ENCODE measurements at regions not wholly inside any gene's neighbourhood (a gene's known extent, or its start where the extent isn't known, plus 50 kb on each side); places are given as distances from the start of the nearest gene placed in this dataset.

GRCh38 chr1:193767886-193768285 lies 581.5 kb upstream of the B3GALT2 start:
- CTCF ChIA-PET: no interaction called here

GRCh38 chr1:193766329-193766728 lies 579.9 kb upstream of the B3GALT2 start:
- DNase-seq (no peak), ATAC-seq (no peak)
- Mint-ChIP-seq H3K9me3 (ENCODE audit: low read depth) (no peaks in the 10 kb centered on the region), H3K36me3 (ENCODE audit: low read depth) (no peaks in the 10 kb centered on the region), H3K27me3 (no peaks in the 10 kb centered on the region), H3K4me3 (no peak overlapping the region), H3K4me1 (no peaks in the 10 kb centered on the region), H3K27ac (no peak overlapping the region)
- POLR2A ChIA-PET: no interaction called here
- intact Hi-C loops (cut with DNase I, micrococcal nuclease): no loop called here
- CTCF ChIA-PET: interaction anchor here (1.1 kb wide), 1 partner anchor 147 kb away, joined by 3 read pairs; no protein-coding TSS in a partner anchor

More at GRCh38 chr1:193767886-193768285, 581.5 kb upstream of the B3GALT2 start:
- H3K4me3 Mint-ChIP-seq: no peak overlapping the region
- POLR2A ChIA-PET: no interaction called here
- ATAC-seq (no peak), DNase-seq (no peak)
- H3K36me3 Mint-ChIP-seq (ENCODE audit: low read depth): no peaks in the 10 kb centered on the region
- no peaks in the 10 kb centered on the region for H3K4me1 Mint-ChIP-seq
- no peaks in the 10 kb centered on the region for H3K27me3 Mint-ChIP-seq
- intact Hi-C loops (cut with DNase I, micrococcal nuclease): no loop called here
- H3K27ac Mint-ChIP-seq: no peak overlapping the region
- no peaks in the 10 kb centered on the region for H3K9me3 Mint-ChIP-seq (ENCODE audit: low read depth)

- no peaks in the 10 kb centered on the region for H3K27me3 Mint-ChIP-seq
- CTCF ChIA-PET: no interaction called here
- intact Hi-C loops (cut with DNase I, micrococcal nuclease): no loop called here
- H3K4me1 Mint-ChIP-seq: no peaks in the 10 kb centered on the region
- no peak for ATAC-seq
- no peak overlapping the region for H3K27ac Mint-ChIP-seq
- no peak for DNase-seq
- H3K9me3 Mint-ChIP-seq (ENCODE audit: low read depth): no peaks in the 10 kb centered on the region
- POLR2A ChIA-PET: no interaction called here
- no peak overlapping the region for H3K4me3 Mint-ChIP-seq
- H3K36me3 Mint-ChIP-seq (ENCODE audit: low read depth): no peaks in the 10 kb centered on the region
Observed at GRCh38 chr1:193763266-193763665, 576.9 kb upstream of the B3GALT2 start.

- no peak for ATAC-seq
- Mint-ChIP-seq H3K9me3 (ENCODE audit: low read depth) (no peaks in the 10 kb centered on the region), H3K27ac (no peak overlapping the region), H3K27me3 (no peaks in the 10 kb centered on the region), H3K4me1 (no peaks in the 10 kb centered on the region), H3K4me3 (no peak overlapping the region), H3K36me3 (ENCODE audit: low read depth) (no peaks in the 10 kb centered on the region)
- no peak for DNase-seq
- ChIA-PET CTCF (no interaction called here), POLR2A (no interaction called here)
- intact Hi-C loops (cut with DNase I, micrococcal nuclease): no loop called here
Observed at GRCh38 chr1:193762236-193762635, 575.8 kb upstream of the B3GALT2 start.

GRCh38 chr1:193755441-193755840 lies 569.0 kb upstream of the B3GALT2 start:
- ChIA-PET CTCF (interaction anchor here (0.6 kb wide), 2 partner anchors 23 to 569 kb away, joined by 3 read pairs; partner anchors contain the start of gene B3GALT2), POLR2A (no interaction called here)
- no peak for DNase-seq
- Mint-ChIP-seq H3K36me3 (ENCODE audit: low read depth) (no peaks in the 10 kb centered on the region), H3K4me1 (no peaks in the 10 kb centered on the region), H3K9me3 (ENCODE audit: low read depth) (peaks cover 1% of the 10 kb centered on the region), H3K27me3 (no peaks in the 10 kb centered on the region), H3K27ac (no peak overlapping the region), H3K4me3 (no peak overlapping the region)
- intact Hi-C loops (cut with DNase I, micrococcal nuclease): no loop called here
- ATAC-seq: no peak

- ChIA-PET CTCF (no interaction called here), POLR2A (no interaction called here)
- Mint-ChIP-seq H3K27ac (no peak overlapping the region), H3K9me3 (ENCODE audit: low read depth) (peaks cover 1% of the 10 kb centered on the region), H3K27me3 (no peaks in the 10 kb centered on the region), H3K4me3 (no peak overlapping the region), H3K36me3 (ENCODE audit: low read depth) (no peaks in the 10 kb centered on the region), H3K4me1 (no peaks in the 10 kb centered on the region)
- no peak for ATAC-seq
- DNase-seq: no peak
- intact Hi-C loops (cut with DNase I, micrococcal nuclease): no loop called here
Observed at GRCh38 chr1:193754732-193755427, 568.5 kb upstream of the B3GALT2 start.

GRCh38 chr1:193754151-193754550 lies 567.7 kb upstream of the B3GALT2 start:
- intact Hi-C loops (cut with DNase I, micrococcal nuclease): no loop called here
- ChIA-PET CTCF (no interaction called here), POLR2A (no interaction called here)
- Mint-ChIP-seq H3K4me1 (no peaks in the 10 kb centered on the region), H3K36me3 (ENCODE audit: low read depth) (no peaks in the 10 kb centered on the region), H3K27me3 (no peaks in the 10 kb centered on the region), H3K9me3 (ENCODE audit: low read depth) (peaks cover 1% of the 10 kb centered on the region), H3K27ac (no peak overlapping the region), H3K4me3 (no peak overlapping the region)
- DNase-seq (no peak), ATAC-seq (no peak)

- DNase-seq (no peak), ATAC-seq (no peak)
- Mint-ChIP-seq H3K36me3 (ENCODE audit: low read depth) (no peaks in the 10 kb centered on the region), H3K27me3 (no peaks in the 10 kb centered on the region), H3K4me1 (no peaks in the 10 kb centered on the region), H3K4me3 (no peak overlapping the region), H3K9me3 (ENCODE audit: low read depth) (peaks cover 1% of the 10 kb centered on the region), H3K27ac (no peak overlapping the region)
- ChIA-PET CTCF (no interaction called here), POLR2A (no interaction called here)
- intact Hi-C loops (cut with DNase I, micrococcal nuclease): no loop called here
Observed at GRCh38 chr1:193753038-193753756, 566.8 kb upstream of the B3GALT2 start.

- intact Hi-C loops (cut with DNase I, micrococcal nuclease): no loop called here
- Mint-ChIP-seq H3K36me3 (ENCODE audit: low read depth) (no peaks in the 10 kb centered on the region), H3K4me1 (no peaks in the 10 kb centered on the region), H3K27ac (no peak overlapping the region), H3K27me3 (no peaks in the 10 kb centered on the region), H3K9me3 (ENCODE audit: low read depth) (no peaks in the 10 kb centered on the region), H3K4me3 (no peak overlapping the region)
- ChIA-PET POLR2A (no interaction called here), CTCF (no interaction called here)
- DNase-seq: no peak
- ATAC-seq: no peak
Observed at GRCh38 chr1:193749868-193750267, 563.5 kb upstream of the B3GALT2 start.

GRCh38 chr1:193747579-193747978 lies 561.2 kb upstream of the B3GALT2 start:
- DNase-seq (no peak), ATAC-seq (no peak)
- Mint-ChIP-seq H3K9me3 (ENCODE audit: low read depth) (no peaks in the 10 kb centered on the region), H3K4me3 (no peak overlapping the region), H3K36me3 (ENCODE audit: low read depth) (no peaks in the 10 kb centered on the region), H3K27ac (no peak overlapping the region), H3K4me1 (no peaks in the 10 kb centered on the region), H3K27me3 (no peaks in the 10 kb centered on the region)
- intact Hi-C loops (cut with DNase I, micrococcal nuclease): no loop called here
- CTCF ChIA-PET: no interaction called here
- POLR2A ChIA-PET: no interaction called here

GRCh38 chr1:193741228-193741627 lies 554.8 kb upstream of the B3GALT2 start:
- no peaks in the 10 kb centered on the region for H3K36me3 Mint-ChIP-seq (ENCODE audit: low read depth)
- H3K9me3 Mint-ChIP-seq (ENCODE audit: low read depth): no peaks in the 10 kb centered on the region
- POLR2A ChIA-PET: no interaction called here
- DNase-seq (no peak), ATAC-seq (no peak)
- intact Hi-C loops (cut with DNase I, micrococcal nuclease): no loop called here
- H3K4me1 Mint-ChIP-seq: no peaks in the 10 kb centered on the region
- no peak overlapping the region for H3K27ac Mint-ChIP-seq
- H3K4me3 Mint-ChIP-seq: no peak overlapping the region
- no peaks in the 10 kb centered on the region for H3K27me3 Mint-ChIP-seq
- CTCF ChIA-PET: no interaction called here

GRCh38 chr1:193740762-193741161 lies 554.3 kb upstream of the B3GALT2 start:
- DNase-seq (no peak), ATAC-seq (no peak)
- no peak overlapping the region for H3K4me3 Mint-ChIP-seq
- intact Hi-C loops (cut with DNase I, micrococcal nuclease): no loop called here
- ChIA-PET CTCF (no interaction called here), POLR2A (no interaction called here)
- H3K4me1 Mint-ChIP-seq: no peaks in the 10 kb centered on the region
- no peaks in the 10 kb centered on the region for H3K9me3 Mint-ChIP-seq (ENCODE audit: low read depth)
- no peaks in the 10 kb centered on the region for H3K27me3 Mint-ChIP-seq
- no peak overlapping the region for H3K27ac Mint-ChIP-seq
- H3K36me3 Mint-ChIP-seq (ENCODE audit: low read depth): no peaks in the 10 kb centered on the region
